ENCODE measurements at regions not wholly inside any gene's neighbourhood (a gene's known extent, or its start where the extent isn't known, plus 50 kb on each side); places are given as distances from the start of the nearest gene placed in this dataset.

- peak; percentile 68 to 74 for DNase-seq (ENCODE audit: low read depth in 2 of 2)
- no peak overlapping the region for H3K4me3 ChIP-seq (replicated peaks in 1 of 4; ENCODE audit: control extremely low read depth in 1 of 4, insufficient read depth in 1 of 4, low read depth in 3 of 4, low read length in 4 of 4)
- H2AFZ ChIP-seq (ENCODE audit: low read length): no peak overlapping the region
- no peaks in the 10 kb centered on the region for H4K20me1 ChIP-seq (ENCODE audit: control insufficient read depth, extremely low read depth, insufficient read depth, low read length)
- no peak overlapping the region for H3K4me2 ChIP-seq (ENCODE audit: extremely low read depth, insufficient read depth, low read length)
- no peaks in the 10 kb centered on the region for H3K79me2 ChIP-seq (ENCODE audit: control insufficient read depth, insufficient read depth, low read length)
- no peaks in the 10 kb centered on the region for H3K36me3 ChIP-seq (ENCODE audit: control insufficient read depth, insufficient read depth, low read length)
- H3K9me3 ChIP-seq (ENCODE audit: control insufficient read depth, insufficient read depth, low read depth, low read length): no peaks in the 10 kb centered on the region
- no peak for TF ChIP-seq CTCF (conservative IDR thresholded peaks at IDR 0.05 in 1 of 2, IDR thresholded peaks at IDR 0.05 in 1 of 2; ENCODE audit: low read depth in 1 of 2, low read length in 2 of 2)
- no peak for TF ChIP-seq EZH2 (IDR thresholded peaks at IDR 0.05; ENCODE audit: low read length, missing control alignments)
- no peaks in the 10 kb centered on the region for H3K27me3 ChIP-seq (ENCODE audit: control insufficient read depth, insufficient read depth, low read length)
- H3K4me1 ChIP-seq (ENCODE audit: control insufficient read depth, extremely low read depth, insufficient read depth, low read length): no peaks in the 10 kb centered on the region
- H3K9ac ChIP-seq (ENCODE audit: insufficient read depth, low read length): no peak overlapping the region
- no peak overlapping the region for H3K27ac ChIP-seq (ENCODE audit: insufficient read depth, low read length)
These were observed 68.8 kb upstream of the SSBP2 start for GRCh38 chr5:81819556-81820317.

- no peaks in the 10 kb centered on the region for H3K79me2 ChIP-seq (ENCODE audit: control insufficient read depth, insufficient read depth, low read length)
- H3K27me3 ChIP-seq (ENCODE audit: control insufficient read depth, insufficient read depth, low read length): no peaks in the 10 kb centered on the region
- no peak overlapping the region for H3K9ac ChIP-seq (ENCODE audit: insufficient read depth, low read length)
- TF ChIP-seq EZH2 (IDR thresholded peaks at IDR 0.05; ENCODE audit: low read length, missing control alignments): no peak
- no peak for TF ChIP-seq CTCF (conservative IDR thresholded peaks at IDR 0.05 in 1 of 2, IDR thresholded peaks at IDR 0.05 in 1 of 2; ENCODE audit: low read depth in 1 of 2, low read length in 2 of 2)
- no peak overlapping the region for H2AFZ ChIP-seq (ENCODE audit: low read length)
- H3K4me1 ChIP-seq (ENCODE audit: control insufficient read depth, extremely low read depth, insufficient read depth, low read length): no peaks in the 10 kb centered on the region
- no peaks in the 10 kb centered on the region for H3K36me3 ChIP-seq (ENCODE audit: control insufficient read depth, insufficient read depth, low read length)
- no peaks in the 10 kb centered on the region for H4K20me1 ChIP-seq (ENCODE audit: control insufficient read depth, extremely low read depth, insufficient read depth, low read length)
- no peak overlapping the region for H3K4me2 ChIP-seq (ENCODE audit: extremely low read depth, insufficient read depth, low read length)
- no peak overlapping the region for H3K4me3 ChIP-seq (replicated peaks in 1 of 4; ENCODE audit: control extremely low read depth in 1 of 4, insufficient read depth in 1 of 4, low read depth in 3 of 4, low read length in 4 of 4)
- no peaks in the 10 kb centered on the region for H3K9me3 ChIP-seq (ENCODE audit: control insufficient read depth, insufficient read depth, low read depth, low read length)
- DNase-seq (ENCODE audit: low read depth in 2 of 2): no peak
- no peak overlapping the region for H3K27ac ChIP-seq (ENCODE audit: insufficient read depth, low read length)
These were observed 67.1 kb upstream of the SSBP2 start for GRCh38 chr5:81817980-81818379.

GRCh38 chr5:81817086-81817485 lies 66.2 kb upstream of the SSBP2 start:
- H3K36me3 ChIP-seq (ENCODE audit: control insufficient read depth, insufficient read depth, low read length): no peaks in the 10 kb centered on the region
- no peaks in the 10 kb centered on the region for H3K4me1 ChIP-seq (ENCODE audit: control insufficient read depth, extremely low read depth, insufficient read depth, low read length)
- no peaks in the 10 kb centered on the region for H3K9me3 ChIP-seq (ENCODE audit: control insufficient read depth, insufficient read depth, low read depth, low read length)
- H4K20me1 ChIP-seq (ENCODE audit: control insufficient read depth, extremely low read depth, insufficient read depth, low read length): no peaks in the 10 kb centered on the region
- no peak overlapping the region for H3K9ac ChIP-seq (ENCODE audit: insufficient read depth, low read length)
- no peak overlapping the region for H3K27ac ChIP-seq (ENCODE audit: insufficient read depth, low read length)
- H3K27me3 ChIP-seq (ENCODE audit: control insufficient read depth, insufficient read depth, low read length): no peaks in the 10 kb centered on the region
- no peak for DNase-seq (ENCODE audit: low read depth in 2 of 2)
- TF ChIP-seq EZH2 (IDR thresholded peaks at IDR 0.05; ENCODE audit: low read length, missing control alignments) (no peak), CTCF (conservative IDR thresholded peaks at IDR 0.05 in 1 of 2, IDR thresholded peaks at IDR 0.05 in 1 of 2; ENCODE audit: low read depth in 1 of 2, low read length in 2 of 2) (no peak)
- no peaks in the 10 kb centered on the region for H3K79me2 ChIP-seq (ENCODE audit: control insufficient read depth, insufficient read depth, low read length)
- no peak overlapping the region for H3K4me3 ChIP-seq (replicated peaks in 1 of 4; ENCODE audit: control extremely low read depth in 1 of 4, insufficient read depth in 1 of 4, low read depth in 3 of 4, low read length in 4 of 4)
- no peak overlapping the region for H3K4me2 ChIP-seq (ENCODE audit: extremely low read depth, insufficient read depth, low read length)
- H2AFZ ChIP-seq (ENCODE audit: low read length): no peak overlapping the region
